ENCODE measurements at regions not wholly inside any gene's neighbourhood (a gene's known extent, or its start where the extent isn't known, plus 50 kb on each side); places are given as distances from the start of the nearest gene placed in this dataset.
"Not testable (repeated sequence)": the region's sequence is repeated elsewhere in the genome, so short reads cannot be mapped to it uniquely, and the experiment has no call there.

GRCh38 chr7:131625817-131626372 is 69.5 kb upstream of the PODXL start:
- Mint-ChIP-seq H3K36me3 (ENCODE audit: low read depth) (no peaks in the 10 kb centered on the region), H3K4me3 (no peak overlapping the region), H3K9me3 (no peaks in the 10 kb centered on the region), H3K27me3 (peaks cover 15% of the 10 kb centered on the region), H3K27ac (no peak overlapping the region), H3K4me1 (no peaks in the 10 kb centered on the region)
- no peak for ATAC-seq (replicated peaks)

GRCh38 chr7:131625345-131625744 is 68.9 kb upstream of the PODXL start:
- peaks cover 12% of the 10 kb centered on the region for H3K27me3 Mint-ChIP-seq
- H3K4me3 Mint-ChIP-seq; H3K27ac Mint-ChIP-seq; H3K36me3 Mint-ChIP-seq (ENCODE audit: low read depth); H3K9me3 Mint-ChIP-seq; ATAC-seq (replicated peaks); H3K4me1 Mint-ChIP-seq: not testable (repeated sequence)

- H3K9me3 Mint-ChIP-seq: no peaks in the 10 kb centered on the region
- no peaks in the 10 kb centered on the region for H3K4me1 Mint-ChIP-seq
- peaks cover 10% of the 10 kb centered on the region for H3K27me3 Mint-ChIP-seq
- no peaks in the 10 kb centered on the region for H3K36me3 Mint-ChIP-seq (ENCODE audit: low read depth)
- no peak overlapping the region for H3K4me3 Mint-ChIP-seq
- no peak for ATAC-seq (replicated peaks)
- no peak overlapping the region for H3K27ac Mint-ChIP-seq
These were observed 68.1 kb upstream of the PODXL start for GRCh38 chr7:131624536-131624935.

- Mint-ChIP-seq H3K9me3 (no peaks in the 10 kb centered on the region), H3K36me3 (ENCODE audit: low read depth) (no peaks in the 10 kb centered on the region), H3K27ac (no peak overlapping the region), H3K27me3 (peaks cover 8% of the 10 kb centered on the region), H3K4me3 (no peak overlapping the region), H3K4me1 (no peaks in the 10 kb centered on the region)
- no peak for ATAC-seq (replicated peaks)
These were observed 66.7 kb upstream of the PODXL start for GRCh38 chr7:131623154-131623553.

- H3K4me3 Mint-ChIP-seq: no peak overlapping the region
- no peaks in the 10 kb centered on the region for H3K4me1 Mint-ChIP-seq
- H3K36me3 Mint-ChIP-seq (ENCODE audit: low read depth): no peaks in the 10 kb centered on the region
- no peak for ATAC-seq (replicated peaks)
- peaks cover 5% of the 10 kb centered on the region for H3K27me3 Mint-ChIP-seq
- H3K9me3 Mint-ChIP-seq: no peaks in the 10 kb centered on the region
- no peak overlapping the region for H3K27ac Mint-ChIP-seq
These were observed 65.2 kb upstream of the PODXL start for GRCh38 chr7:131621652-131622051.

- H3K9me3 Mint-ChIP-seq: no peaks in the 10 kb centered on the region
- H3K27me3 Mint-ChIP-seq: peaks cover 4% of the 10 kb centered on the region
- H3K4me3 Mint-ChIP-seq: no peak overlapping the region
- no peak for ATAC-seq (replicated peaks)
- H3K36me3 Mint-ChIP-seq (ENCODE audit: low read depth): no peaks in the 10 kb centered on the region
- no peaks in the 10 kb centered on the region for H3K4me1 Mint-ChIP-seq
- no peak overlapping the region for H3K27ac Mint-ChIP-seq
These were observed 64.5 kb upstream of the PODXL start for GRCh38 chr7:131620673-131621609.

GRCh38 chr7:131619336-131620305 is 63.2 kb upstream of the PODXL start:
- Mint-ChIP-seq H3K27ac (no peak overlapping the region), H3K9me3 (no peaks in the 10 kb centered on the region), H3K4me1 (no peaks in the 10 kb centered on the region), H3K4me3 (no peak overlapping the region), H3K27me3 (peaks cover 4% of the 10 kb centered on the region), H3K36me3 (ENCODE audit: low read depth) (no peaks in the 10 kb centered on the region)
- no peak for ATAC-seq (replicated peaks)

GRCh38 chr7:131618391-131618790 is 62.0 kb upstream of the PODXL start:
- Mint-ChIP-seq H3K27ac (no peak overlapping the region), H3K27me3 (peaks cover 4% of the 10 kb centered on the region), H3K36me3 (ENCODE audit: low read depth) (no peaks in the 10 kb centered on the region), H3K4me3 (no peak overlapping the region), H3K4me1 (no peaks in the 10 kb centered on the region), H3K9me3 (no peaks in the 10 kb centered on the region)
- no peak for ATAC-seq (replicated peaks)

GRCh38 chr7:131616487-131617200 is 60.2 kb upstream of the PODXL start:
- no peaks in the 10 kb centered on the region for H3K36me3 Mint-ChIP-seq (ENCODE audit: low read depth)
- H3K27ac Mint-ChIP-seq: no peak overlapping the region
- no peak overlapping the region for H3K4me3 Mint-ChIP-seq
- H3K9me3 Mint-ChIP-seq: no peaks in the 10 kb centered on the region
- peaks cover 4% of the 10 kb centered on the region for H3K27me3 Mint-ChIP-seq
- H3K4me1 Mint-ChIP-seq: no peaks in the 10 kb centered on the region
- ATAC-seq (replicated peaks): no peak

- H3K36me3 Mint-ChIP-seq (ENCODE audit: low read depth): no peaks in the 10 kb centered on the region
- H3K9me3 Mint-ChIP-seq: no peaks in the 10 kb centered on the region
- no peak for ATAC-seq (replicated peaks)
- H3K27ac Mint-ChIP-seq: no peak overlapping the region
- H3K27me3 Mint-ChIP-seq: peaks cover 4% of the 10 kb centered on the region
- H3K4me3 Mint-ChIP-seq: no peak overlapping the region
- no peaks in the 10 kb centered on the region for H3K4me1 Mint-ChIP-seq
These were observed 57.5 kb upstream of the PODXL start for GRCh38 chr7:131613909-131614308.

- H3K27me3 Mint-ChIP-seq: peaks cover 15% of the 10 kb centered on the region
- H3K27ac Mint-ChIP-seq: no peak overlapping the region
- no peaks in the 10 kb centered on the region for H3K36me3 Mint-ChIP-seq (ENCODE audit: low read depth)
- no peaks in the 10 kb centered on the region for H3K4me1 Mint-ChIP-seq
- no peak overlapping the region for H3K4me3 Mint-ChIP-seq
- ATAC-seq (replicated peaks): no peak
- no peaks in the 10 kb centered on the region for H3K9me3 Mint-ChIP-seq
These were observed 53.6 kb upstream of the PODXL start for GRCh38 chr7:131610007-131610406.

GRCh38 chr7:131608116-131608500 is 51.7 kb upstream of the PODXL start:
- no peak overlapping the region for H3K27ac Mint-ChIP-seq
- ATAC-seq (replicated peaks): no peak
- no peaks in the 10 kb centered on the region for H3K36me3 Mint-ChIP-seq (ENCODE audit: low read depth)
- no peaks in the 10 kb centered on the region for H3K4me1 Mint-ChIP-seq
- H3K4me3 Mint-ChIP-seq: no peak overlapping the region
- H3K9me3 Mint-ChIP-seq: no peaks in the 10 kb centered on the region
- H3K27me3 Mint-ChIP-seq: peaks cover 22% of the 10 kb centered on the region

- ATAC-seq (replicated peaks): no peak
- Mint-ChIP-seq H3K27ac (no peak overlapping the region), H3K9me3 (no peaks in the 10 kb centered on the region), H3K27me3 (peaks cover 28% of the 10 kb centered on the region), H3K4me1 (no peaks in the 10 kb centered on the region), H3K36me3 (ENCODE audit: low read depth) (no peaks in the 10 kb centered on the region), H3K4me3 (no peak overlapping the region)
These were observed 51.1 kb upstream of the PODXL start for GRCh38 chr7:131607291-131608115.

All from activated T-helper 17 cell treated with anti-CD3 and anti-CD28 coated beads, Interleukin-2, amount 50 U/mL, for 72 hours (primary cell).